ENCODE measurements at regions not wholly inside any gene's neighbourhood (a gene's known extent, or its start where the extent isn't known, plus 50 kb on each side); places are given as distances from the start of the nearest gene placed in this dataset.

DNA sequence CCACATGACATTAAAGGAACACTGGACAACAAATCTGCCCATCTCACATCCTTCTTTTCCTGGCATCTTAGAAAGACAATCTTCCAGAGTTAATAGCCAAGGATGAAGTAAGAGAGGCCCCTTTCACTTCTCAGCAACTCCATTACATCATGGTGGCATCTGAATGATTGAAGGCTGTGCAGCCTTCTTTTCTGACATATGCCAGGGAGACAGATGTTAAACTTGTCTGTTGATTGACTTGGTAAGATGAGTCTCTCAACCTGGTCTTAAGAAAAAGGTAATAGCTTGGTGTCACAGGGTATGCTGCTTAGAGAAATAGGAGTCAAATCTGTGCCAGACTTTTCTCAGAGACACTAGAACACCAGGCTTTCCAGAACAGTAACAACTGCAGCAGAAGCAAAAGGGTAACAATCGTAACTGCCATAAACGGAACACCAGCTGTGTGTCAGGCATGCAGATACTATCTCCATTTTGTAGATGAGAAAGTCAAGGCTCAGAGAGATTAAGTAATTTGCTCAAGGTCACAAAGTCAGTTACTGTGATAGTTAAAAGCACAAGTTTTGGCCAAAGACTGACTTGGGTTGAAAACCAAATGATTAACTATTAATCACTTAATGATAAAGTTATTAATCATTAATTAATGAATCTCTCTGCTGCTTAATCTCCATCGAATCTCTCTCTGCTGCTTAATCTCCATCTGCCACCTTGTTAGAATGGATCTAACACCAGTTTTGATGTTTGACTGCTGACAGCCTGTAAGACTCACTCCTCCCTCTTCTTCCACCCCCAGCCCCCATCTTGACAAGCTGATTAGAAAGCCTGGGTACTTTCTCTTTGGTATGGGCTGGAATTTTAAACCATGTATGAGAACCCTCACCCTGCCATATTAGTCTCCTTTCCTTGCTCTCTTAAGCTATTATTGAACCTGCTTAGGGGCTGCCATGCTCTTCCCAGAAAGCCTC, 353.5 kb downstream of the ENC1 start:
- ChIA-PET POLR2A (no interaction called here), CTCF (no interaction called here)
- DNase-seq (ENCODE audit: extremely low spot score): no peak
- TF ChIP-seq, protein P1, sequence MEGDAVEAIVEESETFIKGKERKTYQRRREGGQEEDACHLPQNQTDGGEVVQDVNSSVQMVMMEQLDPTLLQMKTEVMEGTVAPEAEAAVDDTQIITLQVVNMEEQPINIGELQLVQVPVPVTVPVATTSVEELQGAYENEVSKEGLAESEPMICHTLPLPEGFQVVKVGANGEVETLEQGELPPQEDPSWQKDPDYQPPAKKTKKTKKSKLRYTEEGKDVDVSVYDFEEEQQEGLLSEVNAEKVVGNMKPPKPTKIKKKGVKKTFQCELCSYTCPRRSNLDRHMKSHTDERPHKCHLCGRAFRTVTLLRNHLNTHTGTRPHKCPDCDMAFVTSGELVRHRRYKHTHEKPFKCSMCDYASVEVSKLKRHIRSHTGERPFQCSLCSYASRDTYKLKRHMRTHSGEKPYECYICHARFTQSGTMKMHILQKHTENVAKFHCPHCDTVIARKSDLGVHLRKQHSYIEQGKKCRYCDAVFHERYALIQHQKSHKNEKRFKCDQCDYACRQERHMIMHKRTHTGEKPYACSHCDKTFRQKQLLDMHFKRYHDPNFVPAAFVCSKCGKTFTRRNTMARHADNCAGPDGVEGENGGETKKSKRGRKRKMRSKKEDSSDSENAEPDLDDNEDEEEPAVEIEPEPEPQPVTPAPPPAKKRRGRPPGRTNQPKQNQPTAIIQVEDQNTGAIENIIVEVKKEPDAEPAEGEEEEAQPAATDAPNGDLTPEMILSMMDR (IDR thresholded peaks at IDR 0.05; ENCODE audit: control extremely low read depth, extremely low read depth, low read depth, missing control alignments): no peak

DNA sequence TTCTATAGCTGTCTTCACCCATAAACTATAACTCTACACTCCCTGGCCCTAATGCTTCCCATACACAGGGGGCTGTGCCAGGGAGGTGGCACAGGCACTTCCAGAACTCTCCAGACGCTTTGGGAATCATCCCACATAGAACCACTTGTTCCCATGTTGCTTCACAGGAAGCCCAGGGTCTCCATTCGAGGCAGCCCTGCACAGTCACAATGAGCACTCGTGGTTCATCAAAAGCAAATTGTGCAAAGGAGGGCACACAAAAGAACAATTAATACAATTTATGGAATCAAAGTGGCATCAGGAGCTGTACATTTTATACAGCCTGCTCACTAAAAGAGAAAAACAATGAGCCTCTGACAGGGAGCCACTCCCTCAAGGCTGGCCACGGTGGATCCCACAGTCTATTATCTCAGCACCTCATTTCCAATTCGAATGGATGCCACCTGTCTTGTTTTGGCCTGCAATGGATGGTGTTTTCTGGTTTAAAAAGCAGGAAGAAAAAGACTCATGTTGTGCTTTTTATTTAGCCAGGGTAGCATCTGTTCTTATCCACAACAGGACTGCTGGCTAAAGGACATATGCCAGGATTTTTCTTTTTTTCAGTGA, 354.8 kb downstream of the ENC1 start:
- DNase-seq (ENCODE audit: extremely low spot score): no peak
- POLR2A ChIA-PET: no interaction called here
- TF ChIP-seq, protein P1 (IDR thresholded peaks at IDR 0.05; ENCODE audit: control extremely low read depth, extremely low read depth, low read depth, missing control alignments): no peak
- CTCF ChIA-PET: no interaction called here

DNA sequence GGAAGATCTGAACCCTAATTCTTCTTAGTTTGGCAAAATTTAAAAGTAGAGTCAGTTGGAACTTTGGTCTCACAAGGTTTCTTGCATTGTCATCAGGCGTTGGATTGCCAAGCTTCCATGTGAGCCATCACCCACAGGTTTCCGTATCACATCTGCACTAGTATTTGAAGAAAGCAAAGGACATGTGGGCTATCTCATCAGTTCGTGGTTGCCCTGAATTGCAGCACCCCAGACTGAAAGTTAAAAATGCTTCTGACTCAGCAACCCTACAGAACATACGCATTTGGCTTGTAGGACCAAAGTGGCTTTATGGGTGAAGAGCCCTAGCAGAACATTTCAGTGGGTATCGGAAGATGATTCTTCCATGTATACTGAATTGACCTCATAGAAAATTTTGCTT, 358.0 kb downstream of the ENC1 start:
- CTCF ChIA-PET: interaction anchor here (1.9 kb wide), 1 partner anchor 15 kb away, joined by 4 read pairs; no protein-coding TSS in a partner anchor
- POLR2A ChIA-PET: no interaction called here

DNA sequence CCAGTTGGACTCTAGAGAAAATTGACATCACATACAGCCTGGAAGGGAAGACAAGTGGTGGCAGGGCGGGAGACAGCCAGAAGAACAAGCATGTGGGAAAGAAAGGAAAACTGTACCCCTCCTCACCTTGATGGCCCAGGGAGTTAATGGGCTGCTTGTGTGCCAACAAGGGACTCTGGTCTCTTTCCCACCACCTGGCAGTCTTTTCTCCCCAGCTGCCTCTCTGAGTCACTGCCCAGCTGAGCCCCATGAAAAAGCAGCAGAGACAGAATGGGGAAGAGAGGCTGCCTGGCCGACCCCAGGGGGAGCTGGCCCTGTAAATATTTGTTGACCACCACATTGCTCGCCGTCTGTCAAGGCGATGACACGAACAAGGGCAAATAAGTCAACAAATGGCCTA, 359.4 kb downstream of the ENC1 start:
- ChIA-PET POLR2A (no interaction called here), CTCF (no interaction called here)
- TF ChIP-seq, protein P1 (IDR thresholded peaks at IDR 0.05; ENCODE audit: control extremely low read depth, extremely low read depth, low read depth, missing control alignments): no peak

More for the DNA sequence above, 358.0 kb downstream of the ENC1 start:
- TF ChIP-seq, protein P1 (IDR thresholded peaks at IDR 0.05; ENCODE audit: control extremely low read depth, extremely low read depth, low read depth, missing control alignments): no peak
- DNase-seq (ENCODE audit: extremely low spot score): no peak

DNA sequence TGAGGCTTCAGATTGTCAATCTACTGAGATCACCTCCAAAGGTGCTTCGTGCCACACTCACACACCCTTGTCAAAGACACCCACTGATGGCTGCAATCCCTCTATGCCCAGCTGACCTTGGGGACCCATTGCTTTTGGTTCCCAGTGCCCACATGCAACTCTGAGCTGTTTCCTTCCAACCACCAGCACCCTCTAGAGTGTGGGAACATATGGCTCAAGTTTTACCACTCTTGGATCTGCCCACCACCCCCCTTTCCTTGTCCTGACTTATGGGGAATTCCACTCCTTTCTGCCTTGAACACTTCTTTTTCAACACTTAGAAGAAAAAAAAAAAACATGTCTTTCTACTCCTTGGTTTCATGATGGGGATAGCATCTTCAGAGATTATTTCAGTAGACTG, 360.2 kb downstream of the ENC1 start:
- TF ChIP-seq, protein P1 (IDR thresholded peaks at IDR 0.05; ENCODE audit: control extremely low read depth, extremely low read depth, low read depth, missing control alignments): no peak
- CTCF ChIA-PET: interaction anchor here (1.7 kb wide), 1 partner anchor 14 kb away, joined by 4 read pairs; no protein-coding TSS in a partner anchor
- POLR2A ChIA-PET: no interaction called here

More for the DNA sequence above, 359.4 kb downstream of the ENC1 start:
- DNase-seq (ENCODE audit: extremely low spot score): no peak

DNA sequence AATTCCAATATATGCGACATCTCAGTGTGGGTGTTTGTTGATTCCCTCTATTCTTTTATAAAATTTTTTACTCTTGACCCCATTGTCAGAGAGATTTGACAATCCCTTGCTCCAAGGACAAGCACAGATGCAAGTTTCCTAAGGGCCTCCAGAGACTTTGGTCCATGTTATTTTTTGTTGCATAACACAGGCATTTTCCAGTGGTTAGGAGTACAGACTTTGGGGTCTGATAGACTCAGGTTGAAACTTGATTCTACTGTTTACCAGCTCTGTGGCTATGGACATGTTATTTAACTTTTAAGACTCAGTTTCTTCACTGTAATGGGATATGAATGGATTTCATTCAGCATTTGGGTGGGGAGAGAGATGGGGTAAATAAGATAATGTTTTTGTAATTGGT, 361.3 kb downstream of the ENC1 start:
- POLR2A ChIA-PET: no interaction called here
- DNase-seq (ENCODE audit: extremely low spot score): no peak
- TF ChIP-seq, protein P1 (IDR thresholded peaks at IDR 0.05; ENCODE audit: control extremely low read depth, extremely low read depth, low read depth, missing control alignments): no peak
- CTCF ChIA-PET: interaction anchor here (1.7 kb wide), 1 partner anchor 15 kb away, joined by 4 read pairs; no protein-coding TSS in a partner anchor

More for the DNA sequence above, 360.2 kb downstream of the ENC1 start:
- no peak for DNase-seq (ENCODE audit: extremely low spot score)

Measured in GM10248 (cell line).